GM10266 (cell line): ENCODE measurements at regions not wholly inside any gene's neighbourhood (a gene's known extent, or its start where the extent isn't known, plus 50 kb on each side); places are given as distances from the start of the nearest gene placed in this dataset.

ENCODE experiments used
- DNase-seq: peaks from one replicate; pipeline ENCODE4 v3.0.0; 2012; ENCODE audit errors: extremely low spot score
- CTCF ChIP-seq: IDR thresholded peaks from 2 replicates; pipeline ENCODE4 v1.5.1; 2012; ENCODE audit warnings: mild to moderate bottlenecking, low read depth; ENCODE audit not compliant: control insufficient read depth, insufficient read depth; ENCODE audit errors: missing control alignments

GRCh38 chr11:36890841-36891240 is 292.8 kb upstream of the RAG2 start:
- no peak for DNase-seq
- no peak for TF ChIP-seq CTCF

- no peak for TF ChIP-seq CTCF
- no peak for DNase-seq
Observed at GRCh38 chr11:36890121-36890679, 292.2 kb upstream of the RAG2 start.

- no peak for TF ChIP-seq CTCF
- DNase-seq = no peak
Observed at GRCh38 chr11:36885154-36885553, 287.1 kb upstream of the RAG2 start.

- no peak for TF ChIP-seq CTCF
- DNase-seq = no peak
Observed at GRCh38 chr11:36878737-36879136, 280.7 kb upstream of the RAG2 start.

GRCh38 chr11:36877149-36877548 is 279.1 kb upstream of the RAG2 start:
- no peak for TF ChIP-seq CTCF
- DNase-seq = no peak

GRCh38 chr11:36876266-36876665 is 278.2 kb upstream of the RAG2 start:
- TF ChIP-seq CTCF = no peak
- DNase-seq = no peak

GRCh38 chr11:36874291-36874690 is 276.3 kb upstream of the RAG2 start:
- TF ChIP-seq CTCF = no peak
- DNase-seq = no peak
